Loucy (cell line): ENCODE measurements at regions not wholly inside any gene's neighbourhood (a gene's known extent, or its start where the extent isn't known, plus 50 kb on each side); places are given as distances from the start of the nearest gene placed in this dataset.
A peak's percentile ranks its signal among the peaks of the same experiment; 100 is the strongest.

Source experiments
- H2AFZ ChIP-seq: fragments of 200-600 bp; sonication (generic); 2 replicates; pipeline ENCODE4 v1.6.0; 2016; ENCODE audit warnings: antibody characterized with exemption, mild to moderate bottlenecking, low read length, moderate library complexity
- H3F3A ChIP-seq: fragments of 200-600 bp; 2 replicates; pipeline ENCODE4 v1.6.0; 2016; ENCODE audit warnings: antibody characterized with exemption, low read depth, mild to moderate bottlenecking
- H3K27me3 ChIP-seq: fragments of 200-600 bp; sonication (generic); 2 replicates; pipeline ENCODE4 v1.6.1; 2014; ENCODE audit warnings: low read length, mild to moderate bottlenecking; ENCODE audit not compliant: insufficient read depth, poor library complexity, severe bottlenecking
- H3K36me3 ChIP-seq: fragments of 200-600 bp; sonication (generic); 2 replicates; pipeline ENCODE4 v1.6.1; 2016; ENCODE audit warnings: low read length; ENCODE audit not compliant: insufficient read depth
- H3K4me1 ChIP-seq: fragments of 200-600 bp; sonication (generic); 2 replicates; pipeline ENCODE4 v1.5.1; 2014; ENCODE audit warnings: low read length, mild to moderate bottlenecking; ENCODE audit not compliant: insufficient read depth, poor library complexity, severe bottlenecking
- H3K4me2 ChIP-seq: fragments of 200-600 bp; sonication (generic); 2 replicates; pipeline ENCODE4 v1.6.0; 2014; ENCODE audit warnings: antibody characterized with exemption, low read length, low read depth, mild to moderate bottlenecking; ENCODE audit not compliant: poor library complexity, severe bottlenecking
- H3K4me3 ChIP-seq: fragments of 200-600 bp; sonication (generic); 2 replicates; pipeline ENCODE4 v1.5.1; 2014; ENCODE audit warnings: low read length, mild to moderate bottlenecking, mixed read lengths; ENCODE audit not compliant: poor library complexity, severe bottlenecking
- H3K79me2 ChIP-seq: fragments of 200-600 bp; sonication (generic); 2 replicates; pipeline ENCODE4 v1.6.1; 2014; ENCODE audit warnings: low read length; ENCODE audit not compliant: insufficient read depth
- H3K9ac ChIP-seq: fragments of 200-600 bp; sonication (generic); 2 replicates; pipeline ENCODE4 v1.6.0; 2014; ENCODE audit warnings: mild to moderate bottlenecking, low read depth, low read length, moderate library complexity; ENCODE audit not compliant: poor library complexity, severe bottlenecking
- H3K9me2 ChIP-seq: fragments of 200-600 bp; sonication (generic); replicated peaks from 2 replicates; pipeline ENCODE4 v1.6.1; 2016; ENCODE audit warnings: low read depth, low read length, mixed read lengths
- H3K9me3 ChIP-seq: fragments of 200-600 bp; sonication (generic); 2 replicates; pipeline ENCODE4 v1.6.1; 2014; ENCODE audit warnings: mild to moderate bottlenecking, antibody characterized with exemption, low read length, low read depth; ENCODE audit not compliant: insufficient read depth
- H4K20me1 ChIP-seq: fragments of 200-600 bp; sonication (generic); 2 replicates; pipeline ENCODE4 v1.6.0; 2014; ENCODE audit warnings: antibody characterized with exemption, low read length, mild to moderate bottlenecking; ENCODE audit not compliant: insufficient read depth, poor library complexity, severe bottlenecking
- CTCF ChIP-seq: fragments of 200-600 bp; sonication (generic); conservative IDR thresholded peaks from 2 replicates; pipeline ENCODE4 v1.5.1; 2014; ENCODE audit warnings: mild to moderate bottlenecking, antibody characterized with exemption, low read length
- EZH2phosphoT487 ChIP-seq: fragments of 200-600 bp; IDR thresholded peaks from 2 replicates; pipeline ENCODE4 v1.6.1; 2018; ENCODE audit warnings: antibody characterized with exemption, mild to moderate bottlenecking, moderate library complexity, borderline replicate concordance

- Histone ChIP-seq H3F3A (no peaks in the 10 kb centered on the region), H3K27me3 (no peaks in the 10 kb centered on the region), H3K36me3 (no peaks in the 10 kb centered on the region), H3K4me1 (no peaks in the 10 kb centered on the region), H3K4me2 (no peak overlapping the region), H3K9me2 (no peaks in the 10 kb centered on the region), H4K20me1 (no peaks in the 10 kb centered on the region), H2AFZ (no peak overlapping the region), H3K79me2 (no peaks in the 10 kb centered on the region), H3K9ac (no peak overlapping the region), H3K4me3 (no peak overlapping the region), H3K9me3 (no peaks in the 10 kb centered on the region)
- TF ChIP-seq CTCF (no peak), EZH2phosphoT487 (no peak)
Measured at GRCh38 chr13:86731987-86732386, 932.8 kb upstream of the SLITRK6 start.

- no peak overlapping the region for H3K4me2 ChIP-seq
- no peaks in the 10 kb centered on the region for H3K9me3 ChIP-seq
- H3K9me2 ChIP-seq = no peaks in the 10 kb centered on the region
- no peak overlapping the region for H3K9ac ChIP-seq
- H4K20me1 ChIP-seq = no peaks in the 10 kb centered on the region
- H3K36me3 ChIP-seq = no peaks in the 10 kb centered on the region
- H3K27me3 ChIP-seq = no peaks in the 10 kb centered on the region
- H3K4me1 ChIP-seq = no peaks in the 10 kb centered on the region
- H2AFZ ChIP-seq = no peak overlapping the region
- H3K79me2 ChIP-seq = no peaks in the 10 kb centered on the region
- no peaks in the 10 kb centered on the region for H3F3A ChIP-seq
- TF ChIP-seq EZH2phosphoT487 = no peak
- no peak for TF ChIP-seq CTCF
- H3K4me3 ChIP-seq = no peak overlapping the region
Measured at GRCh38 chr13:86737334-86737932, 933.7 kb upstream of the SLITRK5 start.

GRCh38 chr13:86741762-86742285 lies 929.3 kb upstream of the SLITRK5 start:
- H3K36me3 ChIP-seq = no peaks in the 10 kb centered on the region
- no peak overlapping the region for H3K4me3 ChIP-seq
- no peaks in the 10 kb centered on the region for H4K20me1 ChIP-seq
- H3F3A ChIP-seq = no peaks in the 10 kb centered on the region
- no peaks in the 10 kb centered on the region for H3K79me2 ChIP-seq
- no peak overlapping the region for H2AFZ ChIP-seq
- TF ChIP-seq CTCF = peak; percentile 40
- no peak for TF ChIP-seq EZH2phosphoT487
- H3K27me3 ChIP-seq = no peaks in the 10 kb centered on the region
- no peaks in the 10 kb centered on the region for H3K4me1 ChIP-seq
- no peaks in the 10 kb centered on the region for H3K9me2 ChIP-seq
- no peak overlapping the region for H3K4me2 ChIP-seq
- H3K9me3 ChIP-seq = no peaks in the 10 kb centered on the region
- no peak overlapping the region for H3K9ac ChIP-seq
